ENCODE measurements at regions not wholly inside any gene's neighbourhood (a gene's known extent, or its start where the extent isn't known, plus 50 kb on each side); places are given as distances from the start of the nearest gene placed in this dataset.

- H3K27me3 ChIP-seq (ENCODE audit: control insufficient read depth, insufficient read depth, low read length), result no peaks in the 10 kb centered on the region
- no peaks in the 10 kb centered on the region for H3K36me3 ChIP-seq (ENCODE audit: control insufficient read depth, insufficient read depth, low read length)
- no peaks in the 10 kb centered on the region for H3K4me1 ChIP-seq (ENCODE audit: control insufficient read depth, insufficient read depth, low read length)
- H3K9me3 ChIP-seq (ENCODE audit: control insufficient read depth, insufficient read depth, low read length), result no peaks in the 10 kb centered on the region
- H3K4me3 ChIP-seq (ENCODE audit: low read depth, low read length), result no peak overlapping the region
- H3K9ac ChIP-seq (ENCODE audit: low read depth, low read length), result no peak overlapping the region
These were observed 122.0 kb downstream of the OLFM4 start for GRCh38 chr13:53150568-53150967.

GRCh38 chr13:53151336-53152056 is 122.9 kb downstream of the OLFM4 start:
- Histone ChIP-seq H3K36me3 (ENCODE audit: control insufficient read depth, insufficient read depth, low read length) (no peaks in the 10 kb centered on the region), H3K9ac (ENCODE audit: low read depth, low read length) (no peak overlapping the region), H3K4me3 (ENCODE audit: low read depth, low read length) (no peak overlapping the region), H3K27me3 (ENCODE audit: control insufficient read depth, insufficient read depth, low read length) (no peaks in the 10 kb centered on the region), H3K9me3 (ENCODE audit: control insufficient read depth, insufficient read depth, low read length) (no peaks in the 10 kb centered on the region), H3K4me1 (ENCODE audit: control insufficient read depth, insufficient read depth, low read length) (no peaks in the 10 kb centered on the region)

- Histone ChIP-seq H3K4me3 (ENCODE audit: low read depth, low read length) (no peak overlapping the region), H3K9me3 (ENCODE audit: control insufficient read depth, insufficient read depth, low read length) (no peaks in the 10 kb centered on the region), H3K27me3 (ENCODE audit: control insufficient read depth, insufficient read depth, low read length) (no peaks in the 10 kb centered on the region), H3K9ac (ENCODE audit: low read depth, low read length) (no peak overlapping the region), H3K4me1 (ENCODE audit: control insufficient read depth, insufficient read depth, low read length) (no peaks in the 10 kb centered on the region), H3K36me3 (ENCODE audit: control insufficient read depth, insufficient read depth, low read length) (no peaks in the 10 kb centered on the region)
These were observed 123.4 kb downstream of the OLFM4 start for GRCh38 chr13:53152057-53152421.

- no peak overlapping the region for H3K9ac ChIP-seq (ENCODE audit: low read depth, low read length)
- no peaks in the 10 kb centered on the region for H3K9me3 ChIP-seq (ENCODE audit: control insufficient read depth, insufficient read depth, low read length)
- no peaks in the 10 kb centered on the region for H3K4me1 ChIP-seq (ENCODE audit: control insufficient read depth, insufficient read depth, low read length)
- H3K36me3 ChIP-seq (ENCODE audit: control insufficient read depth, insufficient read depth, low read length), result no peaks in the 10 kb centered on the region
- H3K4me3 ChIP-seq (ENCODE audit: low read depth, low read length), result no peak overlapping the region
- no peaks in the 10 kb centered on the region for H3K27me3 ChIP-seq (ENCODE audit: control insufficient read depth, insufficient read depth, low read length)
These were observed 129.6 kb downstream of the OLFM4 start for GRCh38 chr13:53158201-53158600.

- Histone ChIP-seq H3K9ac (ENCODE audit: low read depth, low read length) (no peak overlapping the region), H3K36me3 (ENCODE audit: control insufficient read depth, insufficient read depth, low read length) (no peaks in the 10 kb centered on the region), H3K9me3 (ENCODE audit: control insufficient read depth, insufficient read depth, low read length) (no peaks in the 10 kb centered on the region), H3K4me1 (ENCODE audit: control insufficient read depth, insufficient read depth, low read length) (no peaks in the 10 kb centered on the region), H3K27me3 (ENCODE audit: control insufficient read depth, insufficient read depth, low read length) (no peaks in the 10 kb centered on the region), H3K4me3 (ENCODE audit: low read depth, low read length) (no peak overlapping the region)
These were observed 130.8 kb downstream of the OLFM4 start for GRCh38 chr13:53159431-53159830.

- Histone ChIP-seq H3K9me3 (ENCODE audit: control insufficient read depth, insufficient read depth, low read length) (no peaks in the 10 kb centered on the region), H3K4me3 (ENCODE audit: low read depth, low read length) (no peak overlapping the region)
These were observed 131.6 kb downstream of the OLFM4 start for GRCh38 chr13:53160211-53160610.

GRCh38 chr13:53161251-53161650 is 132.6 kb downstream of the OLFM4 start:
- no peaks in the 10 kb centered on the region for H3K36me3 ChIP-seq (ENCODE audit: control insufficient read depth, insufficient read depth, low read length)

More at GRCh38 chr13:53160211-53160610, 131.6 kb downstream of the OLFM4 start:
- Histone ChIP-seq H3K4me1 (ENCODE audit: control insufficient read depth, insufficient read depth, low read length) (peaks cover 6% of the 10 kb centered on the region), H3K36me3 (ENCODE audit: control insufficient read depth, insufficient read depth, low read length) (no peaks in the 10 kb centered on the region), H3K27me3 (ENCODE audit: control insufficient read depth, insufficient read depth, low read length) (no peaks in the 10 kb centered on the region), H3K9ac (ENCODE audit: low read depth, low read length) (no peak overlapping the region)

GRCh38 chr13:53165261-53165660 is 136.6 kb downstream of the OLFM4 start:
- no peaks in the 10 kb centered on the region for H3K9me3 ChIP-seq (ENCODE audit: control insufficient read depth, insufficient read depth, low read length)
- no peaks in the 10 kb centered on the region for H3K27me3 ChIP-seq (ENCODE audit: control insufficient read depth, insufficient read depth, low read length)
- peaks cover 11% of the 10 kb centered on the region for H3K4me1 ChIP-seq (ENCODE audit: control insufficient read depth, insufficient read depth, low read length)
- no peak overlapping the region for H3K4me3 ChIP-seq (ENCODE audit: low read depth, low read length)
- no peak overlapping the region for H3K9ac ChIP-seq (ENCODE audit: low read depth, low read length)
- H3K36me3 ChIP-seq (ENCODE audit: control insufficient read depth, insufficient read depth, low read length), result no peaks in the 10 kb centered on the region

More at GRCh38 chr13:53161251-53161650, 132.6 kb downstream of the OLFM4 start:
- no peaks in the 10 kb centered on the region for H3K9me3 ChIP-seq (ENCODE audit: control insufficient read depth, insufficient read depth, low read length)
- no peak overlapping the region for H3K4me3 ChIP-seq (ENCODE audit: low read depth, low read length)
- no peak overlapping the region for H3K9ac ChIP-seq (ENCODE audit: low read depth, low read length)
- H3K4me1 ChIP-seq (ENCODE audit: control insufficient read depth, insufficient read depth, low read length), result peaks cover 11% of the 10 kb centered on the region
- no peaks in the 10 kb centered on the region for H3K27me3 ChIP-seq (ENCODE audit: control insufficient read depth, insufficient read depth, low read length)

- Histone ChIP-seq H3K9me3 (ENCODE audit: control insufficient read depth, insufficient read depth, low read length) (no peaks in the 10 kb centered on the region), H3K4me1 (ENCODE audit: control insufficient read depth, insufficient read depth, low read length) (peaks cover 11% of the 10 kb centered on the region), H3K4me3 (ENCODE audit: low read depth, low read length) (no peak overlapping the region), H3K9ac (ENCODE audit: low read depth, low read length) (no peak overlapping the region), H3K36me3 (ENCODE audit: control insufficient read depth, insufficient read depth, low read length) (no peaks in the 10 kb centered on the region), H3K27me3 (ENCODE audit: control insufficient read depth, insufficient read depth, low read length) (no peaks in the 10 kb centered on the region)
These were observed 138.9 kb downstream of the OLFM4 start for GRCh38 chr13:53167561-53167960.

GRCh38 chr13:53170910-53171309 is 142.3 kb downstream of the OLFM4 start:
- Histone ChIP-seq H3K4me1 (ENCODE audit: control insufficient read depth, insufficient read depth, low read length) (no peaks in the 10 kb centered on the region), H3K27me3 (ENCODE audit: control insufficient read depth, insufficient read depth, low read length) (no peaks in the 10 kb centered on the region), H3K9ac (ENCODE audit: low read depth, low read length) (no peak overlapping the region), H3K9me3 (ENCODE audit: control insufficient read depth, insufficient read depth, low read length) (no peaks in the 10 kb centered on the region), H3K36me3 (ENCODE audit: control insufficient read depth, insufficient read depth, low read length) (no peaks in the 10 kb centered on the region), H3K4me3 (ENCODE audit: low read depth, low read length) (no peak overlapping the region)

GRCh38 chr13:53174545-53174944 is 145.9 kb downstream of the OLFM4 start:
- Histone ChIP-seq H3K27me3 (ENCODE audit: control insufficient read depth, insufficient read depth, low read length) (no peaks in the 10 kb centered on the region), H3K36me3 (ENCODE audit: control insufficient read depth, insufficient read depth, low read length) (no peaks in the 10 kb centered on the region), H3K4me1 (ENCODE audit: control insufficient read depth, insufficient read depth, low read length) (no peaks in the 10 kb centered on the region), H3K4me3 (ENCODE audit: low read depth, low read length) (no peak overlapping the region), H3K9me3 (ENCODE audit: control insufficient read depth, insufficient read depth, low read length) (no peaks in the 10 kb centered on the region), H3K9ac (ENCODE audit: low read depth, low read length) (no peak overlapping the region)

GRCh38 chr13:53180684-53181083 is 152.1 kb downstream of the OLFM4 start:
- no peaks in the 10 kb centered on the region for H3K9me3 ChIP-seq (ENCODE audit: control insufficient read depth, insufficient read depth, low read length)
- no peak overlapping the region for H3K9ac ChIP-seq (ENCODE audit: low read depth, low read length)
- no peaks in the 10 kb centered on the region for H3K36me3 ChIP-seq (ENCODE audit: control insufficient read depth, insufficient read depth, low read length)
- no peaks in the 10 kb centered on the region for H3K27me3 ChIP-seq (ENCODE audit: control insufficient read depth, insufficient read depth, low read length)
- H3K4me3 ChIP-seq (ENCODE audit: low read depth, low read length), result no peak overlapping the region
- H3K4me1 ChIP-seq (ENCODE audit: control insufficient read depth, insufficient read depth, low read length), result no peaks in the 10 kb centered on the region
